ENCODE measurements at regions not wholly inside any gene's neighbourhood (a gene's known extent, or its start where the extent isn't known, plus 50 kb on each side); places are given as distances from the start of the nearest gene placed in this dataset.

GRCh38 chr20:24052599-24053275, 64.2 kb upstream of the GGTLC1 start:
- TF ChIP-seq CTCF (IDR thresholded peaks at IDR 0.05; ENCODE audit: poor library complexity) (no peak), EZH2 (IDR thresholded peaks at IDR 0.05; ENCODE audit: borderline replicate concordance) (no peak), EZH2phosphoT487 (IDR thresholded peaks at IDR 0.05; ENCODE audit: low read depth, severe bottlenecking, unreplicated experiment) (no peak)

All from hepatocyte (in vitro differentiated cells).